ENCODE measurements at regions not wholly inside any gene's neighbourhood (a gene's known extent, or its start where the extent isn't known, plus 50 kb on each side); places are given as distances from the start of the nearest gene placed in this dataset.

- Mint-ChIP-seq H3K27ac (ENCODE audit: unreplicated experiment) (no peak overlapping the region), H3K27me3 (ENCODE audit: low read depth) (no peaks in the 10 kb centered on the region), H3K4me1 (ENCODE audit: low read depth) (peaks cover 14% of the 10 kb centered on the region), H3K4me3 (ENCODE audit: unreplicated experiment) (no peak overlapping the region), H3K9me3 (ENCODE audit: low read depth) (no peaks in the 10 kb centered on the region), H3K36me3 (ENCODE audit: low read depth) (no peaks in the 10 kb centered on the region)
- no peak for DNase-seq (ENCODE audit: low spot score)
- TF ChIP-seq CTCF (IDR thresholded peaks at IDR 0.05): no peak
Measured at GRCh38 chr20:61123286-61123685, 128.8 kb upstream of the CDH4 start.

- H3K36me3 Mint-ChIP-seq (ENCODE audit: low read depth): no peaks in the 10 kb centered on the region
- H3K9me3 Mint-ChIP-seq (ENCODE audit: low read depth): no peaks in the 10 kb centered on the region
- DNase-seq (ENCODE audit: low spot score): no peak
- H3K27me3 Mint-ChIP-seq (ENCODE audit: low read depth): no peaks in the 10 kb centered on the region
- H3K27ac Mint-ChIP-seq (ENCODE audit: unreplicated experiment): no peak overlapping the region
- H3K4me1 Mint-ChIP-seq (ENCODE audit: low read depth): peaks cover 11% of the 10 kb centered on the region
- TF ChIP-seq CTCF (IDR thresholded peaks at IDR 0.05): no peak
- H3K4me3 Mint-ChIP-seq (ENCODE audit: unreplicated experiment): no peak overlapping the region
Measured at GRCh38 chr20:61123751-61124368, 128.2 kb upstream of the CDH4 start.

GRCh38 chr20:61125076-61125475 is 127.0 kb upstream of the CDH4 start:
- TF ChIP-seq CTCF (IDR thresholded peaks at IDR 0.05): no peak
- no peak for DNase-seq (ENCODE audit: low spot score)
- H3K36me3 Mint-ChIP-seq (ENCODE audit: low read depth): no peaks in the 10 kb centered on the region
- no peaks in the 10 kb centered on the region for H3K27me3 Mint-ChIP-seq (ENCODE audit: low read depth)
- H3K27ac Mint-ChIP-seq (ENCODE audit: unreplicated experiment): no peak overlapping the region
- no peaks in the 10 kb centered on the region for H3K9me3 Mint-ChIP-seq (ENCODE audit: low read depth)
- H3K4me3 Mint-ChIP-seq (ENCODE audit: unreplicated experiment): no peak overlapping the region
- peaks cover 11% of the 10 kb centered on the region for H3K4me1 Mint-ChIP-seq (ENCODE audit: low read depth)

GRCh38 chr20:61125546-61126180 is 126.4 kb upstream of the CDH4 start:
- no peaks in the 10 kb centered on the region for H3K27me3 Mint-ChIP-seq (ENCODE audit: low read depth)
- no peak for DNase-seq (ENCODE audit: low spot score)
- H3K9me3 Mint-ChIP-seq (ENCODE audit: low read depth): no peaks in the 10 kb centered on the region
- H3K4me1 Mint-ChIP-seq (ENCODE audit: low read depth): peaks cover 8% of the 10 kb centered on the region
- no peak for TF ChIP-seq CTCF (IDR thresholded peaks at IDR 0.05)
- no peaks in the 10 kb centered on the region for H3K36me3 Mint-ChIP-seq (ENCODE audit: low read depth)
- no peak overlapping the region for H3K4me3 Mint-ChIP-seq (ENCODE audit: unreplicated experiment)
- no peak overlapping the region for H3K27ac Mint-ChIP-seq (ENCODE audit: unreplicated experiment)

GRCh38 chr20:61126369-61127195 is 125.5 kb upstream of the CDH4 start:
- Mint-ChIP-seq H3K9me3 (ENCODE audit: low read depth) (no peaks in the 10 kb centered on the region), H3K27ac (ENCODE audit: unreplicated experiment) (no peak overlapping the region), H3K27me3 (ENCODE audit: low read depth) (no peaks in the 10 kb centered on the region), H3K36me3 (ENCODE audit: low read depth) (no peaks in the 10 kb centered on the region), H3K4me1 (ENCODE audit: low read depth) (peaks cover 6% of the 10 kb centered on the region), H3K4me3 (ENCODE audit: unreplicated experiment) (no peak overlapping the region)
- no peak for TF ChIP-seq CTCF (IDR thresholded peaks at IDR 0.05)
- DNase-seq (ENCODE audit: low spot score): no peak
